ENCODE measurements at regions not wholly inside any gene's neighbourhood (a gene's known extent, or its start where the extent isn't known, plus 50 kb on each side); places are given as distances from the start of the nearest gene placed in this dataset.

DNA sequence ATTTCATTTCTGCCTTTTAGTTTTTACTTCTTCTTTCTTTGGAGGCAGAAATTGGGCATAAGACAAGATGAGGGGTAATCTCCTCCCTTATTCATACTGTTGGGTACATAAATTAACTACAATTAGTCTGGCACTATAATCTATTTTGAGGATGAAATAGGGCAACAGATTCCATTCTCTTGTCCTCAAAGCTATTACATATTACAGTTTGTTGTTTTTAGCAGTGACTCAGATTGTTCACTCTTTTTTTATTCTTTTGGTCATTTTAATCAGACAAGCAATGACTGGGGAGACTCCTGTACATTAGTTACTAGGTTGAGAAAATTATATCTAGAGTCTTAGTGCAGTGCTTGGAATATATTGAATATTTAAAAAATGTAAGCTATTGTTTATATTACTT lies 556.0 kb downstream of the OTOL1 start:
- H3K36me3 ChIP-seq, result no peaks in the 10 kb centered on the region
- no peak overlapping the region for H3K27ac ChIP-seq
- no peak for DNase-seq (ENCODE audit: low spot score)
- TF ChIP-seq, protein P1, sequence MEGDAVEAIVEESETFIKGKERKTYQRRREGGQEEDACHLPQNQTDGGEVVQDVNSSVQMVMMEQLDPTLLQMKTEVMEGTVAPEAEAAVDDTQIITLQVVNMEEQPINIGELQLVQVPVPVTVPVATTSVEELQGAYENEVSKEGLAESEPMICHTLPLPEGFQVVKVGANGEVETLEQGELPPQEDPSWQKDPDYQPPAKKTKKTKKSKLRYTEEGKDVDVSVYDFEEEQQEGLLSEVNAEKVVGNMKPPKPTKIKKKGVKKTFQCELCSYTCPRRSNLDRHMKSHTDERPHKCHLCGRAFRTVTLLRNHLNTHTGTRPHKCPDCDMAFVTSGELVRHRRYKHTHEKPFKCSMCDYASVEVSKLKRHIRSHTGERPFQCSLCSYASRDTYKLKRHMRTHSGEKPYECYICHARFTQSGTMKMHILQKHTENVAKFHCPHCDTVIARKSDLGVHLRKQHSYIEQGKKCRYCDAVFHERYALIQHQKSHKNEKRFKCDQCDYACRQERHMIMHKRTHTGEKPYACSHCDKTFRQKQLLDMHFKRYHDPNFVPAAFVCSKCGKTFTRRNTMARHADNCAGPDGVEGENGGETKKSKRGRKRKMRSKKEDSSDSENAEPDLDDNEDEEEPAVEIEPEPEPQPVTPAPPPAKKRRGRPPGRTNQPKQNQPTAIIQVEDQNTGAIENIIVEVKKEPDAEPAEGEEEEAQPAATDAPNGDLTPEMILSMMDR (IDR thresholded peaks at IDR 0.05), result no peak
- no peaks in the 10 kb centered on the region for H3K27me3 ChIP-seq (replicated peaks; ENCODE audit: insufficient read depth)
- H3K4me3 ChIP-seq, result no peak overlapping the region
- no peaks in the 10 kb centered on the region for H3K4me1 ChIP-seq (ENCODE audit: control insufficient read depth in 1 of 2, low read depth in 2 of 2)
- ATAC-seq (ENCODE audit: insufficient number of reproducible peaks, low FRiP score, low read depth), result no peak
- no peaks in the 10 kb centered on the region for H3K9me3 ChIP-seq

DNA sequence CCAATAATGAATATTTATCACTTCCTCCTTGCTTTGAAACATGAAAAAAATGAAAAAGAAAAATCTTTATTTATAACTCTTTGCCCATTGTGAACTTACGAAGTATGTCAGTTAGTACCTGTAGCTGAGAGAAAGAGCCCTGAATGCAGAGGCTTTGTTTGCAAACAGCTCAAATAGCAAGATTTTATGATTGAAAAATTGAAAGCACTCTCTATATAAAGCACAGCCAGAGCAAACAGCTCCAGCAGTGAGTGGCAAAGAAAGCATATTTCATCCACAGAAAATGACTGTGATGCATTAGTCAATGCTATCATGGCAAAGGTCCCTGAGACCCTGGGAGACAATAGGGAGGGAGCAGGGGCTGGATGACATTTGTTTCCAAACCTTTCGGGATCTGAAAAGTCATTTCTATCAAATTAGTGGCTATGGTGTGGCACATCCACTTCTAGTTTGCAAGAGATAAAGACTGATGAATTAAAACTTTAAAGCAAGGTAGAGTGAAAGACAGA lies 576.1 kb downstream of the OTOL1 start:
- Histone ChIP-seq H3K9me3 (no peaks in the 10 kb centered on the region), H3K27me3 (replicated peaks; ENCODE audit: insufficient read depth) (no peaks in the 10 kb centered on the region), H3K27ac (no peak overlapping the region), H3K4me1 (ENCODE audit: control insufficient read depth in 1 of 2, low read depth in 2 of 2) (no peaks in the 10 kb centered on the region), H3K36me3 (no peaks in the 10 kb centered on the region), H3K4me3 (no peak overlapping the region)
- TF ChIP-seq, protein P1 (IDR thresholded peaks at IDR 0.05), result no peak
- ATAC-seq (ENCODE audit: insufficient number of reproducible peaks, low FRiP score, low read depth), result no peak
- DNase-seq (ENCODE audit: low spot score), result no peak

DNA sequence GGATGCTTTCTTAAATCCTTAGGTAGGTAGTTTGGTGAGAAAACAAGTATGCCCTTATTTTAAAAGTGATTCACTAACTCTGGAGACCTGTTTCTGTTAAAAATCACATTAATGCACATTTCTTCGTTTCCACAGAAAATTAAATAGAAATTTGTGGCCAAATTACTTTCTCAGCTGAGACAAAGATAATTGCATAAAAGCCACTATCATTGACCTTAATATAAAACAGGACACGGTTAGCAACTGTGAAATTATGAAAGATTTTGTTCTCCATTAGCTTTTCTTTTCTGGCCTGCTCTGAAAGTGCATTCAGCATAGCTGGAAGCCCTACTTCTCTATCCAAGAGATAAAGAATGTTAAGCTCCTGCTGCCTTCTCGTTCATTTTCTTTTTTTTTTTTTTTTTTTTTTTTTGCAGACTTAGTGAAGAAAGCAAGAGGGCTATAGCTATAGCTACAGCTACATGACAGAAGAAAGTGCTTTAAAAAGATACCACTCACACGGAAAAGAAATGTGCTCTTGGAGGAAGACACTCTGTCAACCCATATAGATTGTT lies 576.9 kb downstream of the OTOL1 start:
- Histone ChIP-seq H3K4me1 (ENCODE audit: control insufficient read depth in 1 of 2, low read depth in 2 of 2) (no peaks in the 10 kb centered on the region), H3K27me3 (replicated peaks; ENCODE audit: insufficient read depth) (no peaks in the 10 kb centered on the region), H3K27ac (no peak overlapping the region), H3K9me3 (no peaks in the 10 kb centered on the region), H3K36me3 (no peaks in the 10 kb centered on the region), H3K4me3 (no peak overlapping the region)
- ATAC-seq (ENCODE audit: insufficient number of reproducible peaks, low FRiP score, low read depth) (no peak), DNase-seq (ENCODE audit: low spot score) (no peak)
- TF ChIP-seq, protein P1 (IDR thresholded peaks at IDR 0.05), result no peak

DNA sequence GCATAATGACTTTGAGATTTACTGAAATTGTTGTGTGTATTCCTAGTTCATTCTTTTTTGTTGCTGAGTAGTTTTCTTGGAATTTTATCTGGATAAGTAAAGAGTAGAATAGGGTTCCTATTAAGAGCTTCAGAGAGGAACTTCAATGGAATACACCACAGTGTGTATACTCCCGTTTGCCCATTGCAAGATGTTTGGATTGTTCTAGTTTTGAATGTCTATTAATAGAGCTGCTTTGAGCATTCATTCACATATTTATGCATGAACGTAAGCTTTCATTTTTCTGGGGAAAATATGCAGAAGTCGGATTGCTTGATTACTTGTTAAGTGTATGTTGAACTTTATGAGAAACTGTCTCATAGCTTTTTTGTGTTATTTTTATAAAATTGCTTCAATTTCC lies 580.5 kb downstream of the OTOL1 start:
- DNase-seq (ENCODE audit: low spot score) (no peak), ATAC-seq (ENCODE audit: insufficient number of reproducible peaks, low FRiP score, low read depth) (no peak)
- Histone ChIP-seq H3K27me3 (replicated peaks; ENCODE audit: insufficient read depth) (no peaks in the 10 kb centered on the region), H3K9me3 (no peaks in the 10 kb centered on the region), H3K4me1 (ENCODE audit: control insufficient read depth in 1 of 2, low read depth in 2 of 2) (no peaks in the 10 kb centered on the region), H3K4me3 (no peak overlapping the region), H3K36me3 (no peaks in the 10 kb centered on the region), H3K27ac (no peak overlapping the region)
- TF ChIP-seq, protein P1 (IDR thresholded peaks at IDR 0.05), result no peak

DNA sequence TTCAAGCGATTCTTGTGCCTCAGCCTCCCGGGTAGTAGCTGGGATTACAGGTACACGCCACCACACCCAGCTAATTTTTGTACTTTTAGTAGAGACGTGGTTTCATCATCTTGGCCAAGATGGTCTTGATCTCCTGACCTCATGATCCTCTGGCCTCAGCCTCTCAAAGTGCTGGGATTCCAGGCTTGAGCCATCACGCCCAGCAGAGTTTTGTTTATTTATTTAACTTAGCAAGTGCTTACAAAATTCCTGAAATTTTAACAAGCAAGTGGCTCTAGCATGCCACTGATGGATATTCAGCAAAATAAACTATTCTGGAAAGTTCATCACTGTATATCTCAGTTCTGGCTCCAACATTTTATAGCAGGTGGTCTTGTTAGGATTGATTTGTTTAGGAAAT lies 585.9 kb downstream of the OTOL1 start:
- H3K9me3 ChIP-seq, result no peaks in the 10 kb centered on the region
- ATAC-seq (ENCODE audit: insufficient number of reproducible peaks, low FRiP score, low read depth) (no peak), DNase-seq (ENCODE audit: low spot score) (no peak)
- TF ChIP-seq, protein P1 (IDR thresholded peaks at IDR 0.05), result no peak
- no peak overlapping the region for H3K27ac ChIP-seq
- H3K4me1 ChIP-seq (ENCODE audit: control insufficient read depth in 1 of 2, low read depth in 2 of 2), result no peaks in the 10 kb centered on the region
- H3K36me3 ChIP-seq, result no peaks in the 10 kb centered on the region
- no peaks in the 10 kb centered on the region for H3K27me3 ChIP-seq (replicated peaks; ENCODE audit: insufficient read depth)
- no peak overlapping the region for H3K4me3 ChIP-seq

All from thoracic aorta (tissue), 2 donors.